Mesenchymal stem cell (in vitro differentiated cells and primary cell): ENCODE measurements at regions not wholly inside any gene's neighbourhood (a gene's known extent, or its start where the extent isn't known, plus 50 kb on each side); places are given as distances from the start of the nearest gene placed in this dataset.
A peak's percentile ranks its signal among the peaks of the same experiment; 100 is the strongest.

Source experiments
- DNase-seq: peaks from one replicate; pipeline ENCODE4 v3.0.0-alpha.2; 2013
- H2AFZ ChIP-seq: one replicate; pipeline ENCODE4 v1.6.1; 2013; ENCODE audit warnings: low read depth, mild to moderate bottlenecking, control low read depth, inconsistent platforms, low read length, moderate library complexity
- H2AK5ac ChIP-seq: 2 replicates; pipeline ENCODE4 v1.6.1; 2013; ENCODE audit warnings: low read length, moderate library complexity, mild to moderate bottlenecking, inconsistent platforms; ENCODE audit not compliant: severe bottlenecking
- H2BK120ac ChIP-seq: one replicate; pipeline ENCODE4 v1.6.1; 2013; ENCODE audit warnings: low read depth, mild to moderate bottlenecking, inconsistent platforms, low read length, moderate library complexity
- H2BK12ac ChIP-seq, 2 experiments: one replicate each; pipeline ENCODE4 v1.6.1; 2013; ENCODE audit warnings: inconsistent platforms in 2 of 2, low read length in 2 of 2, mild to moderate bottlenecking in 2 of 2, moderate library complexity in 2 of 2, control low read depth in 1 of 2
- H2BK15ac ChIP-seq: one replicate; pipeline ENCODE4 v1.6.1; 2013; ENCODE audit warnings: mild to moderate bottlenecking, low read depth, inconsistent platforms; ENCODE audit not compliant: poor library complexity, severe bottlenecking
- H2BK5ac ChIP-seq: 2 replicates; pipeline ENCODE4 v1.6.1; 2013; ENCODE audit warnings: low read depth, mild to moderate bottlenecking, low read length, control low read depth, inconsistent platforms; ENCODE audit not compliant: poor library complexity, severe bottlenecking
- H3K14ac ChIP-seq, 2 experiments: one replicate each; pipeline ENCODE4 v1.6.1; 2013; ENCODE audit warnings: inconsistent platforms in 2 of 2, low read length in 2 of 2, control low read depth in 1 of 2, mild to moderate bottlenecking in 1 of 2, moderate library complexity in 1 of 2
- H3K18ac ChIP-seq, 2 experiments: one replicate each; pipeline ENCODE4 v1.6.1; 2013; ENCODE audit warnings: inconsistent platforms in 2 of 2, low read length in 2 of 2, control low read depth in 1 of 2, low read depth in 1 of 2, mild to moderate bottlenecking in 1 of 2
- H3K23ac ChIP-seq, 2 experiments: one replicate each; pipeline ENCODE4 v1.6.1; 2013; ENCODE audit warnings: inconsistent platforms in 2 of 2, low read length in 2 of 2, mild to moderate bottlenecking in 2 of 2, moderate library complexity in 2 of 2, control low read depth in 1 of 2
- H3K27ac ChIP-seq: 2 replicates; pipeline ENCODE4 v1.5.1; 2013; ENCODE audit warnings: mild to moderate bottlenecking, moderate library complexity, low read length, control low read depth, inconsistent platforms; ENCODE audit not compliant: poor library complexity, severe bottlenecking
- H3K27me3 ChIP-seq, 2 experiments: 2 replicates each; pipeline versions ENCODE4 v1.6.1 to v1.7.0; 2013; ENCODE audit warnings: low read length in 2 of 2, mild to moderate bottlenecking in 2 of 2, moderate library complexity in 2 of 2, control low read depth in 1 of 2, inconsistent platforms in 1 of 2; ENCODE audit not compliant: control insufficient read depth in 1 of 2, insufficient read depth in 1 of 2
- H3K36me3 ChIP-seq, 2 experiments: 2 replicates each; pipeline versions ENCODE4 v1.6.1 to v1.7.0; 2013; ENCODE audit warnings: low read length in 2 of 2, control low read depth in 1 of 2, inconsistent platforms in 1 of 2, low read depth in 1 of 2, mild to moderate bottlenecking in 1 of 2; ENCODE audit not compliant: insufficient read depth in 2 of 2, control insufficient read depth in 1 of 2
- H3K4ac ChIP-seq, 2 experiments: one replicate each; pipeline ENCODE4 v1.6.1; 2013; ENCODE audit warnings: inconsistent platforms in 2 of 2, low read length in 2 of 2, mild to moderate bottlenecking in 2 of 2, moderate library complexity in 2 of 2, control low read depth in 1 of 2, low read depth in 1 of 2
- H3K4me1 ChIP-seq: 2 replicates; pipeline ENCODE4 v1.6.1; 2013; ENCODE audit warnings: low read depth, low read length, control low read depth; ENCODE audit not compliant: control insufficient read depth, insufficient read depth
- H3K4me2 ChIP-seq: 2 replicates; pipeline ENCODE4 v1.6.1; 2013; ENCODE audit warnings: low read length, mild to moderate bottlenecking, inconsistent platforms; ENCODE audit not compliant: poor library complexity, severe bottlenecking
- H3K4me3 ChIP-seq, 2 experiments: 2 replicates each; pipeline versions ENCODE4 v1.5.1 to v1.7.0; 2013; ENCODE audit warnings: low read length in 2 of 2, mild to moderate bottlenecking in 2 of 2, control low read depth in 1 of 2, low read depth in 1 of 2; ENCODE audit not compliant: insufficient read depth in 1 of 2
- H3K79me1 ChIP-seq: replicated peaks from 2 replicates; pipeline ENCODE4 v1.6.1; 2013; ENCODE audit warnings: mild to moderate bottlenecking, control low read depth, low read length, inconsistent platforms; ENCODE audit not compliant: poor library complexity, severe bottlenecking
- H3K9ac ChIP-seq: 2 replicates; pipeline ENCODE4 v1.7.0; 2013; ENCODE audit warnings: mild to moderate bottlenecking, low read length, moderate library complexity
- H3K9me3 ChIP-seq: 2 replicates; pipeline ENCODE4 v1.7.0; 2013; ENCODE audit warnings: mild to moderate bottlenecking, low read length; ENCODE audit not compliant: control insufficient read depth
- H4K8ac ChIP-seq: one replicate; pipeline ENCODE4 v1.6.1; 2013; ENCODE audit warnings: inconsistent platforms, mild to moderate bottlenecking, low read length, moderate library complexity
- H4K91ac ChIP-seq: one replicate; pipeline ENCODE4 v1.6.1; 2013; ENCODE audit warnings: mild to moderate bottlenecking, low read length, inconsistent platforms
- WGBS: methylation state at CpG from one replicate; pipeline ENCODE4 v1.1.7; 2013; ENCODE audit warnings: mixed read lengths; 5-methylcytosine and 5-hydroxymethylcytosine counted together

DNA sequence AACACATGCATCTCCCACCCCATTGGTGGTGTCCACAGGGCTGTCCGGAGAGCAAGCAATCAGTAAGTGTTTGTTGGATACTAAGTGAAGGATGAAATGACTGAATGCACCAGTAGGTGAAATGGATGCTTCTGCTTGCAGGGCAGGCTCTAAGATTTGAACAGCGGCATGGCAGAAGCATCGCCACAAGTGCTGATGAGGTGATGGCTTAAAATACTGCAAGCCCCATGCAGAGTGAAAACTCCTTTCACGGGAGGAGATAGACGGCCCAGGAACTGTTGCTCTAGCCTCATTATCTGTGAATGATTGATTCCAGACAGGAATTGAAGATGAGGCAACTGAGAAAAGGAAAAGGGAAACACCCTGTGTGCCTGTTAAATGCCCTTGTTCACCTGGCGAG lies 158.9 kb downstream of the LY86 start:
- Histone ChIP-seq H2BK15ac (no peak overlapping the region), H3K4me2 (no peak overlapping the region), H3K4ac (peak overlapping the region in 1 of 2 experiments; percentile 8), H2AK5ac (no peak overlapping the region), H2BK12ac (peak overlapping the region; percentile 7 to 49), H3K36me3 (no peaks in the 10 kb centered on the region), H4K8ac (no peak overlapping the region), H2BK5ac (no peak overlapping the region), H3K18ac (no peak overlapping the region), H3K23ac (peak overlapping the region in 1 of 2 experiments; percentile 25), H3K27me3 (peaks cover 0 to 6% of the 10 kb centered on the region in 2 experiments), H2BK120ac (no peak overlapping the region), H4K91ac (no peak overlapping the region), H3K14ac (peak overlapping the region in 1 of 2 experiments; percentile 30), H3K9ac (no peak overlapping the region), H3K27ac (no peak overlapping the region), H3K4me3 (no peak overlapping the region), H3K9me3 (no peaks in the 10 kb centered on the region), H3K79me1 (no peaks in the 10 kb centered on the region), H3K4me1 (peaks cover 28% of the 10 kb centered on the region), H2AFZ (no peak overlapping the region)
- 66% methylated on average over 5 of the region's 6 CpGs for WGBS
- DNase-seq, result no peak

DNA sequence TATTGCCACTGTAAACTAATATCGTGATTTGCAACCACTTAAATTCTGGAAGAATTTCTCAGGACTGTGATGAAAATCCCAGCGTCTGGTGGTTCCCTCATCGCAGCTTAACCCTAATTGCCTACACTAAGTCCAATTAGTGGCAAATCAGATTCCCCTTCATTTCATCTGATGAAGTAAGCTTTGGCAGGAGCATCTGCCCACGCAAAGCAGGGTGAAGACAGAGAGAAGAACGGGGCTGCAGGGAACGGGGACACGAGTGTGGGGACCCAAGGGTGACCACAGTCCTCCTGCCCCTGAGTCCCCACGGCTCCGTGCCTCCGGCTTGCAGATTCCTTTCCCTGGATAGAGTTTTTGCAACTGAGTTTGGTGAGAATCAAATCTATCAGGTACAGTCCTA lies 159.5 kb downstream of the LY86 start:
- H2BK12ac ChIP-seq, result peak overlapping the region in 1 of 2 experiments; percentile 26

DNA sequence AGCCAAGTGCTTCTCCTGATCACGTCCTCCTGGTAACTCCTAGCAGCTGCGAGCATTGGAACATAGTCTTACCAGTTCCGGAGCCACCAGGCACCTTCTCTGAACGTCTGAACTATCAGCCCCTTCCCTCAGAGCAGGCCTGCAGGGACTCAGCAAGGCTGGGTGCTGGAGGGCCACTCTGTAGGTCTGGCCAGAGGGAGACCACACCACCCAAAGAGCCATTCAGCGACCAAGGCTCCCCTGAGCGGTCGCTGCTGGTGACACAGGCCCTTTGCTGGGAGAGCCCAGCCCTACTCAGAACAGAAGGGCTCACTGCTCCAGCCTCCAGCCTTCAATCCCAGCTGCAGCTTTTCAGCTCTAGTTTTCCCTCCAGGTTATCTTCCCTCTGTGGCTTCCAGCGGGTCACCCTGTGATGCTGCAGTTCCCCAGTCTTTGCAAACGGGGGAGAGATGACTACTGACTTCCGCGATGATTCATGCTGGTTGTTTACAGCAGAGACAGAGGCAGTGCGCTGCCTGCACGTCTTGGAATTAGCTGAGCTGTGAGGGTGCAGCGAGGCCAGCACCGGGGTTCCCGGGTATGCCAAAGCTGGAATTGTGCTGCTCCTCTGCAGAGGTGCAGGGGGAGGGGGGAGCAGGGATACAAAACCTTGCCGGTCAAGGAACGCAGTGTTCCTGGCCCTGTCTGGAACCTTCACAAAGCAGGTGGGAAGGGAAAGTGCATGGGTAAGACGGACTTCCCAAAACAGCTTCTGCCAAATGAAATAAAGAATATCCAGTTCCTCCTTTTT lies 161.4 kb downstream of the LY86 start:
- peak overlapping the region; percentile 98 for H4K91ac ChIP-seq
- no peaks in the 10 kb centered on the region for H3K36me3 ChIP-seq
- peaks cover 29% of the 10 kb centered on the region for H3K4me1 ChIP-seq
- peak overlapping the region; percentile 48 for H3K9ac ChIP-seq
- WGBS, result 10% methylated on average over 16 of the region's 19 CpGs
- H3K18ac ChIP-seq, result peak overlapping the region; percentile 96 to 98
- DNase-seq, result peak; percentile 98
- no peaks in the 10 kb centered on the region for H3K9me3 ChIP-seq
- peak overlapping the region; percentile 54 for H3K4me2 ChIP-seq
- H3K14ac ChIP-seq, result peak overlapping the region in 1 of 2 experiments; percentile 93
- H2BK120ac ChIP-seq, result peak overlapping the region; percentile 98
- H4K8ac ChIP-seq, result peak overlapping the region; percentile 95
- no peaks in the 10 kb centered on the region for H3K27me3 ChIP-seq
- peak overlapping the region; percentile 71 for H2BK5ac ChIP-seq
- H3K79me1 ChIP-seq, result no peaks in the 10 kb centered on the region
- peak overlapping the region; percentile 29 for H2AK5ac ChIP-seq
- peak overlapping the region; percentile 97 for H2BK12ac ChIP-seq
- H2AFZ ChIP-seq, result peak overlapping the region; percentile 79
- H3K27ac ChIP-seq, result peak overlapping the region; percentile 50
- no peak overlapping the region for H3K23ac ChIP-seq
- no peak overlapping the region for H2BK15ac ChIP-seq
- H3K4me3 ChIP-seq, result peak overlapping the region in 1 of 2 experiments; percentile 52
- peak overlapping the region; percentile 94 to 95 for H3K4ac ChIP-seq

More for the DNA sequence above, 159.5 kb downstream of the LY86 start:
- H3K27ac ChIP-seq, result no peak overlapping the region
- no peak overlapping the region for H2AFZ ChIP-seq
- no peak overlapping the region for H3K14ac ChIP-seq
- peaks cover 0 to 6% of the 10 kb centered on the region in 2 experiments for H3K27me3 ChIP-seq
- no peak overlapping the region for H3K18ac ChIP-seq
- no peak overlapping the region for H3K4me2 ChIP-seq
- no peaks in the 10 kb centered on the region for H3K9me3 ChIP-seq
- H2BK15ac ChIP-seq, result no peak overlapping the region
- H4K91ac ChIP-seq, result no peak overlapping the region
- no peak overlapping the region for H2AK5ac ChIP-seq
- no peak for DNase-seq
- no peak overlapping the region for H4K8ac ChIP-seq
- H2BK5ac ChIP-seq, result no peak overlapping the region
- H2BK120ac ChIP-seq, result no peak overlapping the region
- no peaks in the 10 kb centered on the region for H3K79me1 ChIP-seq
- H3K9ac ChIP-seq, result no peak overlapping the region
- H3K4me1 ChIP-seq, result peaks cover 29% of the 10 kb centered on the region
- no peak overlapping the region for H3K23ac ChIP-seq
- no peaks in the 10 kb centered on the region for H3K36me3 ChIP-seq
- WGBS, result 91% methylated on average over 8 of the region's 10 CpGs
- no peak overlapping the region for H3K4me3 ChIP-seq
- H3K4ac ChIP-seq, result no peak overlapping the region

DNA sequence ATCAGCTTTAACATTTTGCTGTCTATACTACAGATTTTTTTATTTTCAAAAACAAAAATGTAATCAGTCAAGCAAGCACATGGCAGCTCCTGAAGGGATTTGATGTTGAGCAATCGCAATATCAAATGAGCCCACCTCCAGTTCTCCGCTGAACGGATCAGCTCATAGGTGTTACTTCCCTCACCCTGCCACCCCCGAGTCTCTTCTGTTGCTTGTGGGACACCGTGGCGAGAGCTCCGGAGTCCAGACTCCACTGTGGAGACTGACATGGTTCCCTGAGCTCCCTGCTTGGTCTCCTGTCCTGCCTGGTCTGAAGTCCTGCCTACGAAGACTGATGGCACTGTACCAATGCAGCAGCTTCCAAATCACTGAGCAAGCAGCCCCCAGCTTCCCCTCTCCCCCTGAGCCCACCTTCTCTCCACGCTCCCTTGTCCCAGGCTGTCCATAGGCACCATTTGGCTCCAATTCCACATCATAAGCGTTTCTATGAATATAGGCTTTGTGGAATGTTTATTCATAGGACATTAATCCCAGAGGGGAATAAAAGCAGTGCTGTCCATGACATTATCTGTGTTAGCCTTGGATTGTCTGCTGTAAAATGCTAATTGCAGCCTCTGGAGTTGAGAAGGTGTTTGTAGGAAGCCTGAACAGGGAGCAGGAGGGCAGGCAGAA lies 162.2 kb downstream of the LY86 start:
- H4K8ac ChIP-seq, result peak overlapping the region; percentile 69
- peak overlapping the region; percentile 62 to 91 for H3K18ac ChIP-seq
- peak overlapping the region; percentile 83 for H2BK15ac ChIP-seq
- peaks cover 29% of the 10 kb centered on the region for H3K4me1 ChIP-seq
- peak overlapping the region; percentile 74 for H2BK120ac ChIP-seq
- no peaks in the 10 kb centered on the region for H3K79me1 ChIP-seq
- H3K9ac ChIP-seq, result peak overlapping the region; percentile 6
- H2AK5ac ChIP-seq, result peak overlapping the region; percentile 94
- no peaks in the 10 kb centered on the region for H3K9me3 ChIP-seq
- no peak overlapping the region for H3K4me3 ChIP-seq
- 83% methylated on average over 9 of the region's 10 CpGs for WGBS
- DNase-seq, result no peak
- peak overlapping the region; percentile 60 to 62 for H3K4ac ChIP-seq
- no peak overlapping the region for H2BK5ac ChIP-seq
- no peaks in the 10 kb centered on the region for H3K27me3 ChIP-seq
- peak overlapping the region; percentile 18 for H2AFZ ChIP-seq
- H3K27ac ChIP-seq, result no peak overlapping the region
- peak overlapping the region; percentile 85 to 97 for H2BK12ac ChIP-seq
- no peaks in the 10 kb centered on the region for H3K36me3 ChIP-seq
- peak overlapping the region in 1 of 2 experiments; percentile 96 for H3K14ac ChIP-seq
- H3K23ac ChIP-seq, result no peak overlapping the region
- H4K91ac ChIP-seq, result peak overlapping the region; percentile 84
- H3K4me2 ChIP-seq, result no peak overlapping the region
